M059J (cell line): ENCODE measurements at regions not wholly inside any gene's neighbourhood (a gene's known extent, or its start where the extent isn't known, plus 50 kb on each side); places are given as distances from the start of the nearest gene placed in this dataset.

Experiments used
- DNase-seq: peaks from one replicate; pipeline ENCODE4 v3.0.0-alpha.2; 2012; ENCODE audit warnings: low read depth

DNA sequence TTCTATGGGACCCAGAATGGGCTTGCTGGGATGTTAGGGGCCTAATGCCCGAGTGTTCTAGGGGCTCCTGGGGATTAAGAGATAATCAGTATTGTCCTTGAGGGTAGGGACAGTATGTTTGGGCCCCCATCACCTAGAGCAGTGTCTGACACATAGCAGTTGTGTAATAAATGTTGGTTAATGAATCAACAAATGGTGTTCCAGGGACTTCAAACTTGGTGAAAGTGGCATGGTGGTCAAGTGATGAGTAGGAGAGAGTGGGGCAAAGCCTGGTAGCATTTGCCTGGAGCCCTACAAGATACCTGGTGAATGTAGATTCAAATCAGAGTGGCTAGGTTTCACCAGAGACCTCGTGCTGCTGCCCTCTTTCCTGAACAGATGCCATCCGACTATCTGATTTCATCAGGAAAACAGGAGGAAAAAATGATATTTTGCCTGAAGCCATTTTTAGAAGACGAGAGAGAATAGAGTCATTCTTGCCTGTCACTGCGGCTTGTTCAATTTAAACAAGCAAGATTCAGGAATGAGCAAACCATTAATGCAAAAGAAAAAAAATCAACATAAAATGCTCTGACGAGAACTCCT, 117.3 kb downstream of the RPL22L1 start:
- peak; percentile 60 for DNase-seq

GRCh38 chr3:170751899-170752293, 118.1 kb downstream of the RPL22L1 start:
- peak; percentile 81 for DNase-seq

DNA sequence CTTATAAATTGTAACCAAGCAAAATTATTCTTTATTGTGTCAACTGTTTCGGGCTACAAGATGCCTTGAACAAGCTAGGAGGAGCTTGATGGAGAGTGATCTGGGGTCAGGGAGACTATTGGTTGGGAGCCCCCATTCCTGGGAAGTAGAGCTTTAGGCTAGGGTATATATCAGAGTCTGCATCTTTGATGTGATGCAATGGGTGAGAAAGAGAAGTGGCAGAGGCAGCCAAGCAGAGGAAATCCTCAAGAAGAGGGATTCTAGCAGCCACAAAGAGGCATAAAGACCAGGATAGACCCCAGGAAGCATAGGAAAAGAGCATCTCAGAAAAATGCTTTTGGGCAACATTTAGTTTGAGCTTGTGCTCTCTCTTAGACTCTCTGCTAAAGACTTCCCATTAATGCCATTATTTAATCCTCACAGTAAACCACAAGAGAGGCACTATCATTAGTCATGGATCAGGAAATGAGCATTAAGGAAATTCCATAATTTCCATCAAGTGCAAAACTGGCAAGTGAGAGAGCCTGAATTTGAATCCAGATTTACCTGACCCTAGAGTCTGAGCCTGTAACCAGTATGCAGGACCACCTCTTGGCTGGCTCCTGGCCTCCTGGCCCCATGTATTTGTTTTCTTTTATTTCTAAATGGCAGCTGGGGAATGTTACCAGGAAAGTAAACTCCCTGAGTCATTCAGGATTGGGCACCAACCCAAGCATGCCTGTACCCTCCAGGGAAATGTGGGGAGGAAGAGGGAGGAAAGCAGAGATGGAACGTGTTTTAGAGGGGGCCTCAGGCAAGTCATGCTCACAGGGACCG, 118.7 kb downstream of the RPL22L1 start:
- peak; percentile 99 for DNase-seq

DNA sequence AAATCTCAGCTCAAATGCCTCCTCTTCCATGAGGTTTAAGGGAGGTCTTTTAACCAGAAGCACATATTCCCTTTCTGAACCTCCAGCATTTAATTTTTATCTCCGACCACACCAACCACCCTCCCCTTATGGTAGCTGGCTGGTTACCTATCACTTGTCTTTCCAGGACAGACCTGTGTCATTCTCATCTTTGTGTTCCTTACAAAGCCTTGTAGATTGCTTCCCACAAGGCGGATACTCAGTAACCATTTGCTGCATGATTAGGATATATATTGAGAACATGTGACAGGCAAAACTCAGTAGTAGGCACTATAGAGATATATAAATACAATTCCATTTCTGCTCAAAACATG, 119.5 kb downstream of the RPL22L1 start:
- no peak for DNase-seq

- no peak for DNase-seq
These were observed 120.1 kb downstream of the RPL22L1 start for GRCh38 chr3:170749765-170750477.

DNA sequence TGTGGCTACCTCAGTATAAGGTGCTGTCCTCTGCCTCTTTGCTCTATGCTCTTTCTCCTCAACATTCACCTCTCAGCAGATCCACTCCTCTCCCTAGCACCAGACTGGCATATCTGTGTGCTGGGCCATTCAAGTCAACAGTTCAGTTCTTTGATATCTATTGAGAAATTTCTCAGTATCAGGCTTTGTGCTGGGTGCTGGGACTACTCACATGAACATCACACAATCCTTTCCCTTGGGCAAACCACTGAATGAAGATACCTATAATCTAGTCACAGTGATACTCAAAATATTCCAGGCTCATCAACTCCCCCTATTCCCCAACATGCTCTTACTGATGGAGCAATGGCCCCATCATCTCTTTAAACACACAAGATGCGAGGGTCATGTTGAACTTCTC, 120.8 kb downstream of the RPL22L1 start:
- DNase-seq: no peak

DNA sequence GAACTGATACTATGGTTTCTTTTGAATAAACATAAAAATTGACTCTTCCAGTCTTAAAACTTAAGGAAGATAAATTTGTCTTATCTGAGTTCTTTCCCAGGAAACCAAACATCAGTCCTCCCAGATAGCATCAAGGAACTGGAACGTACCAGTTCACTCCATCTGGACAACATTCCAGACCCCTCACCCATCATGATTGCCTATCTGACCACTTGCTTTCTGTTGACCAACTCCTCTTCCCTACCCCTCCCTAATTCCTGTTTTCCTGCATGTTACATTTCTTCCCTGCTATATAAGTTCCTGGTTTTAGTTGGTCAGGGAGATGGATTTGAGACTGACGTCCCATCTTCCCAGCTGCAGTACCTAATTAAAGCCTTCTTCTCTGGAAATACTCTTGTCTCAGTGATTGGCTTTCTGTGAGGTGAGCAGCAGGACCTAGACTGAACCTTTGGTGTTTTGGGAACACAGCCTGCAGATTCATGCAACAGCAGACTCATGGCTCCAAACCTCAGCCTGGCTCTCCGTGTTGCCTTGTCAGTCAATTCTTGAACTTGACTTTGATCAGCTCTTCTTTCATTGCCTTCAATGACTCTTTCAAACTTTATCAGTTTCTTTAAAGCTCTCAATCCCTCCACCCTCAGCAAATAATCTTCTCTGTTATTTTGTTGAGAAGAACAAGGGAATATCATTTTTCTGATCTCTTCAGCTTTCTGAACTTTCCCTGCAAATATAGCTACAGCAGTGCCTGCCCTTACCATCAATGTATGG, 123.6 kb downstream of the RPL22L1 start:
- DNase-seq: peak; percentile 48

DNA sequence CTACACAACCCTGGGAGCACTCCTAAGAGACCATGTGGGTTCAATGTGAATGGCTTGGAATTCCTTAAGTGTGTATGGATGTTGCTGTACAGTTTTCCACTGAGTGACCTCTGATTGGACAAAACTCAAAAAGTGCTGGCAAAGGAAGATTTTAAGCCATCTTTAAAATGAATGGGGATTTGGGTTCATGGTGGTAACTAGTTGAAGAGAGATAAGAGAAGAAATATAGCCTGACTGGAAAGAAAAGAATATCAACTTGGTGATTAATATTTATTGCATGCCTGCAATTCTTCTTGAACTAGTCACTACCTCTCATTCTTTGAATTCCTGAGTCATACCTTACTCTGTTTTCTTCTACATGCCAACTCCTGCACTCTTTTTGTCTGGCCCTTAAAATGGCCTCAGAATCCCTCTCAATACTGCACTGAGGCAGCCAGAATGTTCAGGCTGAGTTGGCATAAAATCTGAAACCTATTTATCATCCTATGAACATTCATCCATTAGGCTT, 124.7 kb downstream of the RPL22L1 start:
- peak; percentile 94 for DNase-seq

DNA sequence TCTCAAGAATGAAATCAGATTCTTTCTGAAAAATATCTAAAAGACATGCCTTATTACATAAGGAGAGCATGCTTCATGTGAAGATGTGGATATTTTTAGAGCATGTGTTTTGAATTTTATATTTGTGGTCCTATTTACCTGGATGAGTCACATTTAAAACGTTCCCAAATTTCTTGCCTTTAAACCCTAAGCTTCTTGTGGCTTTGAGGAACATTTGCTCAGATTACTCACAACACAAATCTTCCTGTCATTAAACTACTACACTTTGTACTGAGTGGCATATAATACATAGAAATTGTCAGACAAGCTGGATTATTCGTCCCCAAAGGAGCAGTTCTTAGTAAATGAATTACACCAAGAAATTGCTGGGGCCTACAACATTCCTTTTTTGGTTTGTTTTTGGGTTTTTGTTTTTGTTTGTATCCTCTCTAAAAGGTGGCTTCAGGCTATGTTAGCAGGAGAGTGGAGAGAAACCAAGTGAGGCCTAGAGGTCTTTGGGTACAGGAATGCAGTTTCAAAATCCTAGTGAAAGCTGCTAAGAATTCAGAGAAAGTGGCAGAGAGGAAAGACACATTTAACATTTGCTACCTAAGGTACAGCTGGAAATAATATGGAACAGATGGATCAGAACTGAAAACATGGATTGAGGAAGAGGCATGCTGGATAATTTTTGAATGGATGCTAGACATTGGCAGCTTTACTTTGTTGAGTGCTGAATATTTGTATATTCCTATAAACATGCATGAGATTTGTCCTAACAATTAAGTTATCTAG, 128.1 kb downstream of the RPL22L1 start:
- peak; percentile 91 for DNase-seq

DNA sequence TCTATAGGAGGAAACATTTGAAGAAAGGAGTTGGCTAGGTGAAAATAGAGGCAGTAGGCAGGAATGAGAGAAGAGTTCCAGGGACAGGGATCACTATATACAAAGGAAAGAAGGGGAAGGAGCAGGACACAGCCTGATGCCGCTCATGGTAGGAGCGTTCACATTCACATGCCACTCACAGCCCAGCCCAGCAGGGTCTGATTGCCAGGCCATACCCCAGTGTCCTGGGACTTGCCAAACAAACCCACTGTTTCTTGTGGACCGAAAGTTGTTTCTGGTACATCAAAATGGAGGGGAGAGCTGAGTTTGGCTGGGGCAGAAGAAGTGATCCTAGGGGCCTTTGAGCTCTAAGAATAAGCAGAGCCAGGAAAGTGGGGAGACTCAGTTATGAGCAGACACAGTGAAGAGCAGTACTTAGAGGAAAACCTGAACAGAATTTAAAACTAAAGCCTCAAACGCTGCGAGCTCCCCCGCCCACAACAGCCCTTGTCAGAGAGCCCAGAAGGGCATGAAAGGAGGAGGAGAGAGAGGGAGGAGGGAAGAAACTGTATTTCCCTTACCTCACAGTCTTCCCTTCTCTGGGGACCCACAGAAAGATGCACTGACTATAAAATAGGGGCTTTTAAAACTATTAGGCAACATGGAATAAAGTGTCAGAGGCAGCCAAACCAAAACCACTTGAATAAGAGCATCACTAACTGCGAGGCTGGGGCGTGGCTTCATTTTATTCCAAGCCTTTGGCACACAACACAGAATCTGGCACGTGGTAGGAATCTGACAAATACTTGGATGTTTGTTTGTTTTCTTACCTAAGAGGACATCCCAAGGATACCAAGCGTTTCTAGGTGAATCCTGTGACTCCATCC, 129.0 kb downstream of the RPL22L1 start:
- peak; percentile 97 for DNase-seq

DNA sequence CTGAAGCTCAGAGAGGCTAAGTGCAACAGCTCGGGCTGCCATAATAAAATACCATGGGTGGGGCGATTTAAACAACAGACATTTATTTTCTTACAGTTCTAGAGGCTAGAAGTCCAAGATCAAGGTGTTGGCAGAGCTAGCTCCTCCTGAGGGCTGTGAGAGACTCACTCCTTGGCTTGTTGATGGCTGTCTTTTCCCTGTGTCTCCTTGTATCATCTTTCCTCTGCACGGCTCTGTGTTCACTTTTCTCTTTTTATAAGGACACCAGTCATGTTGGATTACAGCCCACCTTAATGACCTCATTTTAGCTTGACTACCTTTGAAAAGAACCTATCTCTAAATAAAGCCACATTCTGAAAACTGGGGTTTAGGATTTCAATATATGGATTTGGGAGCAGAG, 129.7 kb downstream of the RPL22L1 start:
- DNase-seq: peak; percentile 55

GRCh38 chr3:170739410-170739809, 130.6 kb downstream of the RPL22L1 start:
- DNase-seq: peak; percentile 63

- peak; percentile 74 for DNase-seq
These were observed 131.2 kb downstream of the RPL22L1 start for GRCh38 chr3:170738766-170739165.

DNA sequence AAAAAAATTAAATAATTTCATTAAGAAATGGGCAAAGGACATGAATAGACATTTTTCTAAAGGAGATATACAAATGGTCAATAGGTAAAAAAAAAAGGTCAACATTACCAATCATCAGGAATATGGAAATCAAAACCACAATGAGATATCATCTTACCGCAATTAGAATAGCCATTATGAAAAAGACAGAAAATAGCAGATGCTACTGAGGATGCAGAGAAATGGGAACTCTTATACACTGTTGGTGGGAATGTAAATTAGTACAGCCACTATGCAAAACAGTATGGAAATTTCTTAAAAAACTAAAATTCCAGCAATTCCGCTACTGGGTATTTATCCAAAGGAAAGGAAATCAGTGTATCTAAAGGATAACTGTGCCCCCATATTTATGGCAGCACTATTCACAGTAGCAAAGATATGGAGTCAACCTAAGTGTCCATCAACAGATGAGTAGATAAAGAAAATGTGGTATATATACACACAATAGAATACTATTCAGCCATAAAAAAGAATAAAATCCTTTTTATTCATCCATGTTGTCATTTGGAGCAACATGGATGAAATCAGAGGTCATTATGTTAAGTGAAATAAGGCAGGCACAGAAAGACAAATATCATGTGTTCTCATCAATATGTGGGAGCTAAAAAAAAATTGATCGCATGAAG, 132.4 kb downstream of the RPL22L1 start:
- DNase-seq: no peak

DNA sequence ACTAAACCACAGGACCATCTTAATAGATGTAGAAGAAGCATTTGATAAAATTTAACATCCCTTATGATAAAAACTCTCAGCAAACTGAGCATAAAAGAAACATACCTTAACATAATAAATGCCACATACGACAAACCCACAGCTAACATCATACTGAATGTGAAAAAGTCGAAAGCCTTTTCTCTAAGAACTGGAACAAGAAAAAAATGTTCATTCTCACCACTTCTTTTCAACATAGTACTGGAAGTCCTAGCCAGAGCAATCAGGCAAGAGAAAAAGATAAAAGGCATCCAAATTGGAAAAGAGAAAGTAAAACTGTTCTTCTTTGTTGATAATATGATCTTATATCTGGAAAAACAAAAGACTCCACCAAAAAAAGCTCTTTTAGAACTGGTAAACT, 134.2 kb downstream of the RPL22L1 start:
- no peak for DNase-seq

GRCh38 chr3:170734735-170735065, 135.3 kb downstream of the RPL22L1 start:
- DNase-seq: peak; percentile 52

GRCh38 chr3:170734043-170734734, 135.8 kb downstream of the RPL22L1 start:
- DNase-seq: peak; percentile 61

- no peak for DNase-seq
These were observed 137.2 kb downstream of the RPL22L1 start for GRCh38 chr3:170732660-170733245.

DNA sequence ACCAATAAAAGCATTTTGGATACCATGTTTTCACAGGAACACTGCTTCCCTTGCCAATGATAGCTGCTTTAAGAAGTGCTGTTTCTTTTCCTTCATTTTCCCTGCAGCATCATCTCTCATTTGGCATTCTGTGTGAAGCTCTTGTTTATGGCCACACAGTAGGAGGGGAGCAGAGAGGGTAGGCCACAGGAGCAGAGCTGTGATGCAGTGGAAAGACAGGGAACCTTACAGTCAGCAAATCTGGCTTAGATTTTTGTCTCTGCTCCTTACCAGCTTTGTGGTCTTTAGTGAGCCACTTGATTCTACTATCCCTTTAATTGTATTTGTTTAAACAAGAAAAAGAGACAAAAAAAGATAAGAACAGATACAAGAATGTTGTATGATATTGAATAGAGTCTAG, 138.7 kb downstream of the RPL22L1 start:
- DNase-seq: no peak
